ENCODE measurements at regions not wholly inside any gene's neighbourhood (a gene's known extent, or its start where the extent isn't known, plus 50 kb on each side); places are given as distances from the start of the nearest gene placed in this dataset.
A peak's percentile ranks its signal among the peaks of the same experiment; 100 is the strongest.

GRCh38 chrX:120819126-120819525 lies 56.5 kb downstream of the CT47B1 start:
- DNase-seq (ENCODE audit: low read depth in 2 of 2) = no peak
- H3K4me3 ChIP-seq (replicated peaks in 1 of 2; ENCODE audit: low read depth in 2 of 2, low read length in 2 of 2) = no peak overlapping the region
- TF ChIP-seq CTCF (IDR thresholded peaks at IDR 0.05; ENCODE audit: low read depth, low read length) = no peak

GRCh38 chrX:120813982-120814381 lies 61.7 kb downstream of the CT47B1 start:
- TF ChIP-seq CTCF (IDR thresholded peaks at IDR 0.05; ENCODE audit: low read depth, low read length) = no peak
- DNase-seq (ENCODE audit: low read depth in 2 of 2) = no peak
- no peak overlapping the region for H3K4me3 ChIP-seq (replicated peaks in 1 of 2; ENCODE audit: low read depth in 2 of 2, low read length in 2 of 2)

- H3K4me3 ChIP-seq (replicated peaks in 1 of 2; ENCODE audit: low read depth in 2 of 2, low read length in 2 of 2) = no peak overlapping the region
- no peak for TF ChIP-seq CTCF (IDR thresholded peaks at IDR 0.05; ENCODE audit: low read depth, low read length)
- DNase-seq (ENCODE audit: low read depth in 2 of 2) = no peak
These were observed 74.2 kb downstream of the CT47B1 start for GRCh38 chrX:120801426-120801825.

GRCh38 chrX:120797188-120797851 lies 78.3 kb downstream of the CT47B1 start:
- DNase-seq (ENCODE audit: low read depth in 2 of 2) = peak; percentile 8 to 60
- TF ChIP-seq CTCF (IDR thresholded peaks at IDR 0.05; ENCODE audit: low read depth, low read length) = no peak
- no peak overlapping the region for H3K4me3 ChIP-seq (replicated peaks in 1 of 2; ENCODE audit: low read depth in 2 of 2, low read length in 2 of 2)

GRCh38 chrX:120795301-120795700 lies 80.4 kb downstream of the CT47B1 start:
- H3K4me3 ChIP-seq (replicated peaks in 1 of 2; ENCODE audit: low read depth in 2 of 2, low read length in 2 of 2) = no peak overlapping the region
- peak; percentile 46 to 76 for DNase-seq (ENCODE audit: low read depth in 2 of 2)
- TF ChIP-seq CTCF (IDR thresholded peaks at IDR 0.05; ENCODE audit: low read depth, low read length) = no peak

GRCh38 chrX:120794525-120794975 lies 81.1 kb downstream of the CT47B1 start:
- DNase-seq (ENCODE audit: low read depth in 2 of 2) = peak; percentile 46 to 61
- TF ChIP-seq CTCF (IDR thresholded peaks at IDR 0.05; ENCODE audit: low read depth, low read length) = no peak
- no peak overlapping the region for H3K4me3 ChIP-seq (replicated peaks in 1 of 2; ENCODE audit: low read depth in 2 of 2, low read length in 2 of 2)

GRCh38 chrX:120793098-120793497 lies 82.6 kb downstream of the CT47B1 start:
- no peak overlapping the region for H3K4me3 ChIP-seq (replicated peaks in 1 of 2; ENCODE audit: low read depth in 2 of 2, low read length in 2 of 2)
- no peak for DNase-seq (ENCODE audit: low read depth in 2 of 2)
- no peak for TF ChIP-seq CTCF (IDR thresholded peaks at IDR 0.05; ENCODE audit: low read depth, low read length)
